ENCODE measurements at regions not wholly inside any gene's neighbourhood (a gene's known extent, or its start where the extent isn't known, plus 50 kb on each side); places are given as distances from the start of the nearest gene placed in this dataset.
"Not testable (repeated sequence)": the region's sequence is repeated elsewhere in the genome, so short reads cannot be mapped to it uniquely, and the experiment has no call there.

- DNase-seq (ENCODE audit: low read depth in 4 of 4, low spot score in 2 of 4): no peak
These were observed 113.5 kb downstream of the OTOR start for GRCh38 chr20:16861708-16862107.

- DNase-seq (ENCODE audit: low read depth in 4 of 4, low spot score in 2 of 4): no peak
These were observed 115.1 kb downstream of the OTOR start for GRCh38 chr20:16863303-16863702.

DNA sequence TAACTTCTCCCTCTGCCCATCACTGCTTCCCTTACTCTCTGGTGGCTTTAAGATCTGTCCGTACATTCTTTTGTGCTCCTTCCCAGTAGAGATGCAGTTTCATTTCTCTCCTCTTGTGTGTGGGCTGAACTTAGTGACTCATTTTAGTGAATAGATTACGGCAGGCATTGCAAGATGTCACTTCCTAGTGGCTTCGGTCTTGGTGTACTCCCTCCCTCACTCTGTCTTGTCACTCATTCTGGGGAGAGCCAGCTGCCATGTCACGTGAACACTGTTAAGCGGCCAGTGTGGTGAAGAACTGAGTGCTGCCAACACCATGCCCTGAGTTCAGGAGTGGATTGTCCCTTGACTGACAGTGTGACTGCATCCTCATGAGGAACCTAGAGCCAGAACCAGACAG is 115.9 kb downstream of the OTOR start:
- DNase-seq (ENCODE audit: low read depth in 4 of 4, low spot score in 2 of 4): no peak

DNA sequence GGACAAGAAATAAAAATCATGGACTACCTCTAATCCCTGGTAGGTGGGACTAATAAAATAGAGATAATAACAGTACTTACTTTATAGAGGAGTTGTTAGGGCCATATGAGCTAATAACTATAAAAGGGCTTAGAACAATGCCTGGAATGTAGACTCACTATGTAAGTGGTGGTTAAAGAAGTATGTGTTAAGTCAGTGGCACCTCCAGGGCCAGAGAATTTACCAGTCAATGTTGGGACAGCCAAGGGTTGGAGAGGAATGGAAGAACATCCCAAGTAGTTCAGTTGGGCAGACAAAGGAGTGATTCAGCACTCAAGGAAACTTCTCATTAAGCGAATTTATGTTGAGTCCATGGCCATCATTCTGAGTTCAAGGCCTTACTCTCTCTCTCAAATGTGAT is 116.8 kb downstream of the OTOR start:
- no peak for DNase-seq (ENCODE audit: low read depth in 4 of 4, low spot score in 2 of 4)

- DNase-seq (ENCODE audit: low read depth in 4 of 4, low spot score in 2 of 4): no peak
These were observed 117.2 kb downstream of the OTOR start for GRCh38 chr20:16865406-16865805.

DNA sequence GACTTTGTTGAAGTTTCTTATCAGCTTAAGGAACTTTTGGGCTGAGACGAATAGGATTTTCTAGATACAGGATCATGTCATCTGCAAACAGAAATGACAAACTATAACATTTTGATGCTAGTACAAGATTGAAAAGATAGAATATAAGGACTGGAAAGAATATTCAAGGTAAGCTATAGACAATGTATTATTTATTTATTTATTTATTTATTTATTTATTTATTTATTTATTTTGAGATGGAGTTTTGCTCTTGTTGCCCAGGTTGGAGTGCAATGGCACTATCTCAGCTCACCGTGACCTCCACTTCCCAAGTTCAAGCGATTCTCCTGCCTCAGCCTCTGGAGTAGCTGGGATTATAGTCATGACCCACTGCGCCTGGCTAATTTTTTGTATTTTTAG is 125.0 kb downstream of the OTOR start:
- DNase-seq (ENCODE audit: low read depth in 4 of 4, low spot score in 2 of 4): not testable (repeated sequence)

GRCh38 chr20:16877053-16877554 is 128.9 kb downstream of the OTOR start:
- DNase-seq (ENCODE audit: low read depth in 4 of 4, low spot score in 2 of 4): no peak

- DNase-seq (ENCODE audit: low read depth in 4 of 4, low spot score in 2 of 4): no peak
These were observed 137.6 kb downstream of the OTOR start for GRCh38 chr20:16885746-16886145.

- DNase-seq (ENCODE audit: low read depth in 4 of 4, low spot score in 2 of 4): no peak
These were observed 150.3 kb downstream of the OTOR start for GRCh38 chr20:16898433-16898832.

- DNase-seq (ENCODE audit: low read depth in 4 of 4, low spot score in 2 of 4): no peak
These were observed 154.5 kb downstream of the OTOR start for GRCh38 chr20:16902662-16903061.

DNA sequence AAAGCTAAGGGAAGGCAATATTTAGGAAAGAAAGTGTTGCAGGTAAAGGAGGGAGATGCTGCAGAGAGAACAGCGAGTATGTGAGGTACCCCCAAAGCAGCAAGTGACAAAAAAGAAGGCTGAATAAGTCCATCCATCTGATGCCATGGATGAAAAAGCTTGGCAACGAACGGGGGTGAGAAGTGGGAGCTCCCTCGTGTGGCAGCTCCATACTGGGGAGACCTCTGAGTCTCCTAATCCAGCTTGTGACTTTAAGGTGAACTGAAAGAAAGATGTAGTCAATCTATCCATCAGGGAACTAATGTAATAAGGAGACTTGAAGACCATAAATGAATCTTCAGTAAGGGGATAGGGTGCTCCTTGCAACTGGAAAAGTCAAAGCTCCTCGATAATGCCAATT is 156.6 kb downstream of the OTOR start:
- no peak for DNase-seq (ENCODE audit: low read depth in 4 of 4, low spot score in 2 of 4)

DNA sequence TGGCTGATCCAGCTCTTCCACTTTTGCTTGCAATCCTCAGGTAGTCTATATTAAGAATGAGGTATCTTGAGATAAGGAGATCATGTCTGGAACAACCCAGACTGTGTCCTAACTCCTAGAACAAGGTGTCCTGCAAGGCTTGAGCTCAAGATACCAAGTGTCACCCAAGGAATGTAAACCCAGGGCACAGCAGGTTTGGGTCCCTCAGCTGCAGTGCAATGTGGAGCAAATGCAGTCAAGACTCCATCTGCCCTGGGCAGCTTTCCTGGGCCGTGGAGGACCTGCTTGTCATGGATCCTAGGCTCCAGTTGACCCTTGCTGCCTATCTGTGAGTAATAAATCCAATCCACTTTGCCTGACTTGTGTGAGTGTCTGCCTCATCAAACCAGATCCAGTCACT is 166.1 kb downstream of the OTOR start:
- no peak for DNase-seq (ENCODE audit: low read depth in 4 of 4, low spot score in 2 of 4)

DNA sequence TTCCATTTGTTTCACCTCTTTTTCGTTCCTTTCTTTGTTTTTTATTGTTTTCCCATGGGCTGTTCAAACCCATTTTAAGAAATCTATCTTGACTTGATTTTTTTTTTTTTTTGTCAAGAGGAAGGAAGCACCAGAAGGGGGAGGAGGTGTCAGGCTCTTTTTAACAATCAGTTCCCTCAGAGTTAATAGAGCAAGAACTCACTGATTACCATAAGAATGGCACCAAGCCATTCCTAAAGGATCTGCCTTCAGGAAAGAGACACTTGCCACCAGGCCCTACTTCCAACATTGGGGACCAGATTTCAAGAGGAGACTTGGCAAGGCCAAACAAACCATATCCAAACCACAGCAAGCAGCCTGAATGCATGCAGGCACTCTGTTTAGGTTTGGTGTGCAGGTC is 168.0 kb downstream of the OTOR start:
- no peak for DNase-seq (ENCODE audit: low read depth in 4 of 4, low spot score in 2 of 4)

DNA sequence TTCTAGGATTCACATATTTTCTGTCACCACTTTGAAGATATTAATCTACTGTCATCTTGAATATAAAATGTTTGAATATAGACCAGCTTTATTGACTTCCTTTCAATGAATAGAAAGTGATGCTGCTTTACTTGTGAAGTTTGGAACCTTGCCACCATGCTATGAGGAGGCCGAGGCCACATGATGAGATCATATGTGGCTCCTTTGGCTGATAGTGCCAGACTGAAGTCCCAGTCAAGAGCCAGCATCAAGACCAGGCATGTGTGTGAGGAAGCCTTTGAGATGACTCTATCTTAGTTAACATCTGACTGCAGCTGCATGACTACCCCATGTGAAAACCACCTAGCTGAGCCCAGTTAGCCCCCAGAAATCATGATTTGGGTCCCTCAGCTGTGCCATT is 169.5 kb downstream of the OTOR start:
- DNase-seq (ENCODE audit: low read depth in 4 of 4, low spot score in 2 of 4): no peak

GRCh38 chr20:16918366-16918765 is 170.2 kb downstream of the OTOR start:
- DNase-seq (ENCODE audit: low read depth in 4 of 4, low spot score in 2 of 4): no peak

- DNase-seq (ENCODE audit: low read depth in 4 of 4, low spot score in 2 of 4): no peak
These were observed 171.7 kb downstream of the OTOR start for GRCh38 chr20:16919841-16920240.

DNA sequence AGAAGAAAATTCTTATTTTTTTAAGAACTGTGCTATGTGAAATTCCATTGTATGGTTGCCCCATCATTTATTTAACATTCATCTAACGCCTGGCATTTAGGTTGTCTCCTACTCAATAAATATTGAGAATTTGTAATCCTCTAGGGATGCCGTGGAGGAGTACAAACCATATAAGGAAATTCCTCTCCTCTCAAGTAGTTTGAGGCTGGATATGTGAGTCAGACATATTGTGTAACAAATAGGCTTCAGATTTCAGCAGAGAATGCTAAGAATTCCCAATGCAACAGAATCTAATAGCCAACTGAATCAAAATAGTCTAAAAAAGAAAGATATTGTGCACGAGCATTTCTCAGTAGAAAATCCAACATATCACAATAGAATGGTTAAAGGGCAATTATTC is 174.7 kb downstream of the OTOR start:
- no peak for DNase-seq (ENCODE audit: low read depth in 4 of 4, low spot score in 2 of 4)

DNA sequence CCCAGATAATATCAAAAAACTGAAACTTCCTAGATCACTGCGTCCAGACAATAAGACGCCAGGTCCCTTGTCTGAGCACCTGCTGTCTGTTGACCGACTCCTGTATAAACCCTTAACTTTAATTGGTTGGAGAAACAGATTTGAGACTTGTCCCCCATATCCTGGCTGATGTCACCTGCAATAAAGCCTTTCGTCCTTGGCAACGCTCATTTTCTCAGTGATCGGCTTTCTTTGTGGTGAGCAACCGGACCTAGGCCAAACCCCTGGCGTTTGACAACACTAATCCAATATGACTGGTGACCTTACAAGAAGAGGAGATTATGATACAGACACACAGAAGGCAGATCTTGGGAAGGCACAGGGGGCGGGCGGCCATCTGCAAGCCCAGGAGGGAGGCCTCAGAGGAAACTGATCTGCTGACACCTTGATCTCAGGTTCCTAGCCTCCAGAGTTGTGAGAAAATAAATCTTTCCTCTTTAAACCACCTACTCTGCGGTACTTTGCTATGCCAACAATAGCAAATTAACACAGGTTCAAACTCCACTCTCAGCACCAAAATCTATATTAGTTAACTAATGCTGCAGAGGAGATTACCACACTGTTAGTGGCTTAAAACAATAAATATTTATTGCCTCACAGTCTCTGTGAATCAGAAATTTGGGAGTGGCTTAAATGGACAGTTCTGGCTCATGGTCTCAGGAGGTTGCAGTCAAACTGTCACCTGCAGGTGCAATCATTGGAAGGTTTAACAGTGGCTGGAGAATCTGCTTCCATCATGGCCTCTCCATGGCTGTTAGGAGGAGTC is 178.7 kb downstream of the OTOR start:
- no peak for DNase-seq (ENCODE audit: low read depth in 4 of 4, low spot score in 2 of 4)

DNA sequence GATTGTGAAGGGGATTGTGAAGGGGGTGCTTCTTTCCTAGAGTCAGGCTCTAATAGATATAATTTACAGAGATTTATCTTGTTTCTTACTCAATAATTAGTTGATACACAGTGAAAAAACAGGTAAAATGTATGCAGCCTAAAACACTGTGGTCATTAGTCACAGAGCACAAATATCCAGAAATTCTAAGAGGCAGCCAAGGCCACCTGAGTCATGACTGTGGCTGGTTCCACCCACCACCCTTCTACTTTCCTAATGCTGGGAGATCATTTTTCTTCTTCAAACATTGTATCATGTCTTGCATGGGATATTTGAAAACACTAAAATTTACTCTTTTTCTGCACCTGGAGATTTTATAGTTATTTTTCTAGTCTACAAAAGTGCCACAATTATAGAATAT is 181.6 kb downstream of the OTOR start:
- DNase-seq (ENCODE audit: low read depth in 4 of 4, low spot score in 2 of 4): no peak

DNA sequence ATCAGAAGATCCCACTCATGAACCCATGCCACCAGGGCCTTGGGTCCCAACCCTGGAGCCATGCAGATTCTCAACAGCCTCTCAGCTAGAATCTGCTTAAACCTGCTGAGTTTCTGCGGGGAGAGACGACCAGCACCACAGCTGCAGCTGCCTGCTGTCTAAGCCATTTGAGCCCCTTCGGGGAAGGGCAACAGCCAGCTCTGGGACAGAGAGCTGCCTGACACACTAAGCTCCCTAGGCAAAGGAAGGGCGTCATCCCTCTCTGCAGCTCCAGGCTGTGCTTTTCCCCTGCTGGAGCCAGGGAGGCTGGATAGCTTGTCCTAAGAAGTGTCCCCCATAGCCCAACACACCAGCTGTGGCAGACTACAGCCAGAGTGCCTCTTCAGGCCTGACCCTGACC is 182.5 kb downstream of the OTOR start:
- DNase-seq (ENCODE audit: low read depth in 4 of 4, low spot score in 2 of 4): no peak

DNA sequence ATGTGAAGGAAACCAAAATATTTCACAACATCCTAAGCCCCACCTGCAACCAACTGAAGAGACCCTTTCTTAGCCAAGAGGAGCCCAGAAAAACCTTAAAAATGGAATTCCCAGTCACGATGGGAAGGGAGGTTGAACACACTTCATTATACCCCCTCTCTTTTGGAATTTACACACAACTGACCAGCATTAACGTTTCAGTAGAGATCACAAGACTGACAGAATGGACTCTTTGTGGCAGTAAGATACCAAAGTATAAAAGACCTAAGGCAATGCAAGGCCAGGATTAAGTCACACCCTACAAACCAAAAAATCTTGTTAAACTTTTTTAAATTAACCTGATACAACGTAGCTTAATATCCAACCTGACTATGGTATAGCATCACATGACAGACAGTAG is 190.9 kb downstream of the OTOR start:
- DNase-seq (ENCODE audit: low read depth in 4 of 4, low spot score in 2 of 4): no peak

DNA sequence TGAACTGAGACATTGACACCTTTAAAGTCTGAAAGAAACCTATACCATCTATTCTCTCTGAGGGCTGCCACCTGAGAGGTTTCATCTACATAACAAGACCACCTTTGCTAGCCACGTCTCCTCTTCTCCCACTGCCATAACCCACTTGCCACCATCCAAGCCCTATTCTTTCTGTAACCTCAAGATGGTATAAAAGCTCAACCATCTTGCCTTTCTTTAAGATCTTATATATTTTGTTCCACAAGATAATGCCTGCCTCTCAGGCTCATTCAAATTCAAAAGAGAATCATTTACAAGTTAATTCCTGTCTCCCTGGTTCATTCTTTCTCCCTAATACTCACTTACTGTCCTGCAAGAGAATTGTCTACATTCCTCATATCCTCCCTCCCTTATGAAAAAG is 192.5 kb downstream of the OTOR start:
- DNase-seq (ENCODE audit: low read depth in 4 of 4, low spot score in 2 of 4): no peak

GRCh38 chr20:16942051-16942450 is 193.9 kb downstream of the OTOR start:
- no peak for DNase-seq (ENCODE audit: low read depth in 4 of 4, low spot score in 2 of 4)

Data from left renal cortex interstitium (tissue), 4 donors.